SU-DHL-6 (cell line): ENCODE measurements at regions not wholly inside any gene's neighbourhood (a gene's known extent, or its start where the extent isn't known, plus 50 kb on each side); places are given as distances from the start of the nearest gene placed in this dataset.

ENCODE experiments used
- H2AFZ ChIP-seq: fragments of 200-600 bp; sonication (generic); 2 replicates; pipeline ENCODE4 v1.6.1; 2014; ENCODE audit warnings: low read depth, mild to moderate bottlenecking, moderate library complexity, mixed read lengths, antibody characterized with exemption, low read length; ENCODE audit not compliant: severe bottlenecking
- H3F3A ChIP-seq: fragments of 200-600 bp; shearing (Covaris generic); 2 replicates; pipeline ENCODE4 v1.6.0; 2016; ENCODE audit warnings: antibody characterized with exemption, mild to moderate bottlenecking; ENCODE audit not compliant: insufficient read depth
- H3K27ac ChIP-seq: fragments of 200-600 bp; sonication (generic); 2 replicates; pipeline ENCODE4 v1.5.1; 2016; ENCODE audit warnings: low read depth, mild to moderate bottlenecking, low read length, moderate library complexity, mixed read lengths
- H3K27me3 ChIP-seq: fragments of 200-600 bp; sonication (generic), shearing (Covaris generic); 2 replicates; pipeline ENCODE4 v1.6.0; 2014; ENCODE audit warnings: mild to moderate bottlenecking, low read length
- H3K36me3 ChIP-seq: fragments of 200-600 bp; sonication (generic); 2 replicates; pipeline ENCODE4 v1.6.1; 2014; ENCODE audit warnings: mild to moderate bottlenecking, low read length, mixed read lengths
- H3K4me2 ChIP-seq: fragments of 300-600, 200-600 bp; shearing (Covaris generic), sonication (generic); 2 replicates; pipeline ENCODE4 v1.6.0; 2014; ENCODE audit warnings: low read length, low read depth, mild to moderate bottlenecking; ENCODE audit not compliant: poor library complexity, severe bottlenecking
- H3K4me3 ChIP-seq: fragments of 200-600 bp; sonication (generic); 2 replicates; pipeline ENCODE4 v1.5.1; 2014; ENCODE audit warnings: antibody characterized with exemption, low read length, mild to moderate bottlenecking, mixed read lengths; ENCODE audit not compliant: insufficient read depth, poor library complexity, severe bottlenecking
- H3K79me2 ChIP-seq: fragments of 200-600 bp; sonication (generic); 2 replicates; pipeline ENCODE4 v1.6.1; 2014; ENCODE audit warnings: mild to moderate bottlenecking, low read length, moderate library complexity; ENCODE audit not compliant: insufficient read depth
- H3K9ac ChIP-seq: fragments of 200-600 bp; sonication (generic); 2 replicates; pipeline ENCODE4 v1.7.0; 2014; ENCODE audit warnings: mild to moderate bottlenecking, low read length
- H3K9me2 ChIP-seq: fragments of 200-600 bp; sonication (generic); replicated peaks from 2 replicates; pipeline ENCODE4 v1.6.1; 2014; ENCODE audit warnings: low read length; ENCODE audit not compliant: insufficient read depth
- H3K9me3 ChIP-seq: fragments of 200-600 bp; sonication (generic); 2 replicates; pipeline ENCODE4 v1.6.1; 2014; ENCODE audit warnings: low read length, mixed read lengths; ENCODE audit not compliant: insufficient read depth
- H4K20me1 ChIP-seq: fragments of 200-600 bp; sonication (generic); 2 replicates; pipeline ENCODE4 v1.6.1; 2014; ENCODE audit warnings: low read depth, mild to moderate bottlenecking, antibody characterized with exemption, low read length, moderate library complexity, mixed read lengths
- CTCF ChIP-seq: fragments of 200-600 bp; sonication (generic); IDR thresholded peaks from one replicate; pipeline ENCODE4 v1.5.1; 2017; ENCODE audit warnings: antibody characterized with exemption, mild to moderate bottlenecking, low read length, moderate library complexity; ENCODE audit not compliant: insufficient read depth, poor library complexity, severe bottlenecking
- EZH2phosphoT487 ChIP-seq: fragments of 200-600 bp; sonication (generic), shearing (Covaris generic); conservative IDR thresholded peaks from 2 replicates; pipeline ENCODE4 v1.6.1; 2018; ENCODE audit warnings: mild to moderate bottlenecking, antibody characterized with exemption, low read length, moderate library complexity, mixed read lengths

- H3K9me2 ChIP-seq, result no peaks in the 10 kb centered on the region
- no peak overlapping the region for H3K9ac ChIP-seq
- H3K9me3 ChIP-seq, result no peaks in the 10 kb centered on the region
Measured at GRCh38 chr3:80424951-80425350, 657.2 kb upstream of the ROBO1 start.

DNA sequence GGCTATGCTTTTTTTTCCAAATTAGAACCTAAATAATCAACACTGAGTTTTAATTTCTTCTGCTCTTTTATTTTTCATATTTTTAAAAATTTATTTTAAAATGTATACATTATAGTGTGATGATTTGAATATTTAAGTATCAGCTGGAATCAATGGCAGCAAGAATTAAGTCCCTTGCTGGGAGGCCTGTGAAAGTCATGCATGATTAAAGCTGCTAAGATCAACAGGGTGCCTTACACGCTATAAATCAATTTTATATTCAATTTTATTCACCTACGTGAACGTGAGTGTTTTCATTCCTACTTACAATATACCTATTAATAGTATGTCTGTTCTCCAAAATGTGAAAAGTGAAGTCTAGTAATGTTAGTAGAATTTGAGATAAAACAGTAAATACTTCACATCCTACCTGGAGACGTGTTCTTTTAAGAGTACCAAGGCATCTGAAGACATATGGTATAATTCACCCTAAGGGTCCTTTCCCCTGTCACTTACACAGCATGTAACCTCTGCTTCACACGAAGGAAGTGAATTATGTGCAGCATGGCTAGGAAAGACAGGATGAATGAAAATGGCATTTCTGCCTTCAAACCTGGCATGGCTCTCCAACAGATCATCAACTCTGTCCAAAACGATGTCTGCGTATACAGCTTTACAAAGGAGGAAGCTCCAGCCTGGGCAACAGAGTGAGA, 640.4 kb upstream of the ROBO1 start:
- Histone ChIP-seq H3K79me2 (no peaks in the 10 kb centered on the region), H3K27ac (no peak overlapping the region), H4K20me1 (no peaks in the 10 kb centered on the region), H3K4me2 (no peak overlapping the region), H3K9ac (no peak overlapping the region), H3K27me3 (no peaks in the 10 kb centered on the region), H3K4me3 (no peak overlapping the region), H3K9me2 (no peaks in the 10 kb centered on the region), H2AFZ (no peak overlapping the region), H3K9me3 (no peaks in the 10 kb centered on the region), H3F3A (no peaks in the 10 kb centered on the region), H3K36me3 (no peaks in the 10 kb centered on the region)
- TF ChIP-seq EZH2phosphoT487 (no peak), CTCF (no peak)

More at GRCh38 chr3:80424951-80425350, 657.2 kb upstream of the ROBO1 start:
- Histone ChIP-seq H3F3A (no peaks in the 10 kb centered on the region), H3K4me3 (no peak overlapping the region), H4K20me1 (no peaks in the 10 kb centered on the region), H3K4me2 (no peak overlapping the region), H2AFZ (no peak overlapping the region), H3K27ac (no peak overlapping the region), H3K79me2 (no peaks in the 10 kb centered on the region), H3K27me3 (no peaks in the 10 kb centered on the region), H3K36me3 (no peaks in the 10 kb centered on the region)
- TF ChIP-seq CTCF (no peak), EZH2phosphoT487 (no peak)

- H3K4me3 ChIP-seq, result no peak overlapping the region
- H4K20me1 ChIP-seq, result no peaks in the 10 kb centered on the region
- H3K27me3 ChIP-seq, result no peaks in the 10 kb centered on the region
- no peaks in the 10 kb centered on the region for H3K9me3 ChIP-seq
- no peaks in the 10 kb centered on the region for H3F3A ChIP-seq
- H3K9ac ChIP-seq, result no peak overlapping the region
- H3K27ac ChIP-seq, result no peak overlapping the region
- H3K79me2 ChIP-seq, result no peaks in the 10 kb centered on the region
- no peaks in the 10 kb centered on the region for H3K9me2 ChIP-seq
- H3K4me2 ChIP-seq, result no peak overlapping the region
- H2AFZ ChIP-seq, result no peak overlapping the region
- TF ChIP-seq CTCF (no peak), EZH2phosphoT487 (no peak)
- no peaks in the 10 kb centered on the region for H3K36me3 ChIP-seq
Measured at GRCh38 chr3:80405618-80406017, 637.8 kb upstream of the ROBO1 start.
